CD4-positive, alpha-beta T cell treated with Interleukin-15 for 4 hours (primary cell): ENCODE measurements at regions not wholly inside any gene's neighbourhood (a gene's known extent, or its start where the extent isn't known, plus 50 kb on each side); places are given as distances from the start of the nearest gene placed in this dataset.

Experiments
- DNase-seq: peaks from one replicate; pipeline ENCODE4 v3.0.0-alpha.2; 2020; ENCODE audit warnings: low spot score

GRCh38 chr14:103206836-103207387 lies 83.7 kb downstream of the TNFAIP2 start:
- DNase-seq, result no peak

- no peak for DNase-seq
Measured at GRCh38 chr14:103207388-103208072, 84.3 kb downstream of the TNFAIP2 start.

GRCh38 chr14:103209054-103209453 lies 85.8 kb downstream of the TNFAIP2 start:
- no peak for DNase-seq

GRCh38 chr14:103209506-103209905 lies 86.2 kb downstream of the TNFAIP2 start:
- no peak for DNase-seq

GRCh38 chr14:103213331-103213730 lies 90.1 kb downstream of the TNFAIP2 start:
- no peak for DNase-seq

GRCh38 chr14:103214461-103214958 lies 91.2 kb downstream of the TNFAIP2 start:
- DNase-seq, result no peak

GRCh38 chr14:103216399-103216798 lies 93.1 kb downstream of the TNFAIP2 start:
- DNase-seq, result no peak

- DNase-seq, result no peak
Measured at GRCh38 chr14:103216857-103217256, 93.6 kb downstream of the TNFAIP2 start.

GRCh38 chr14:103217538-103217937 lies 94.3 kb downstream of the TNFAIP2 start:
- no peak for DNase-seq

- DNase-seq, result no peak
Measured at GRCh38 chr14:103220134-103220981, 97.1 kb downstream of the TNFAIP2 start.

- DNase-seq, result no peak
Measured at GRCh38 chr14:103220982-103221641, 97.9 kb downstream of the TNFAIP2 start.

- DNase-seq, result no peak
Measured at GRCh38 chr14:103221781-103222358, 98.6 kb downstream of the TNFAIP2 start.

- no peak for DNase-seq
Measured at GRCh38 chr14:103223818-103224352, 100.6 kb downstream of the TNFAIP2 start.

- no peak for DNase-seq
Measured at GRCh38 chr14:103225062-103225461, 101.8 kb downstream of the TNFAIP2 start.

GRCh38 chr14:103225476-103225875 lies 102.2 kb downstream of the TNFAIP2 start:
- no peak for DNase-seq

- no peak for DNase-seq
Measured at GRCh38 chr14:103227094-103227768, 104.0 kb downstream of the TNFAIP2 start.

GRCh38 chr14:103228076-103228806 lies 105.0 kb downstream of the TNFAIP2 start:
- no peak for DNase-seq

GRCh38 chr14:103228866-103229265 lies 105.2 kb upstream of the EIF5 start:
- DNase-seq, result no peak

- DNase-seq, result no peak
Measured at GRCh38 chr14:103230021-103230420, 104.0 kb upstream of the EIF5 start.

GRCh38 chr14:103230658-103231334 lies 103.2 kb upstream of the EIF5 start:
- DNase-seq, result no peak
